HG02840 (cell line): ENCODE measurements at regions not wholly inside any gene's neighbourhood (a gene's known extent, or its start where the extent isn't known, plus 50 kb on each side); places are given as distances from the start of the nearest gene placed in this dataset.
"Not testable (repeated sequence)": the region's sequence is repeated elsewhere in the genome, so short reads cannot be mapped to it uniquely, and the experiment has no call there.

ENCODE experiments used
- ATAC-seq: cut with Tn5 transposase; IDR thresholded peaks from one replicate; pipeline ENCODE4 v1.9.1; 2021; ENCODE audit warnings: mild to moderate bottlenecking, moderate library complexity, moderate number of reproducible peaks; ENCODE audit not compliant: unreplicated experiment, low FRiP score

GRCh38 chr3:5666455-5666854 lies 478.9 kb downstream of the EDEM1 start:
- ATAC-seq = no peak

- no peak for ATAC-seq
These were observed 486.0 kb downstream of the EDEM1 start for GRCh38 chr3:5673521-5673920.

GRCh38 chr3:5675319-5675718 lies 487.8 kb downstream of the EDEM1 start:
- no peak for ATAC-seq

- ATAC-seq = no peak
These were observed 490.0 kb downstream of the EDEM1 start for GRCh38 chr3:5677555-5677954.

- ATAC-seq = no peak
These were observed 490.7 kb downstream of the EDEM1 start for GRCh38 chr3:5678248-5678647.

GRCh38 chr3:5678844-5679243 lies 491.3 kb downstream of the EDEM1 start:
- no peak for ATAC-seq

- ATAC-seq = no peak
These were observed 499.7 kb downstream of the EDEM1 start for GRCh38 chr3:5687230-5687629.

GRCh38 chr3:5690490-5690889 lies 503.0 kb downstream of the EDEM1 start:
- no peak for ATAC-seq

GRCh38 chr3:5690904-5691532 lies 503.5 kb downstream of the EDEM1 start:
- ATAC-seq = no peak

GRCh38 chr3:5692446-5692845 lies 504.9 kb downstream of the EDEM1 start:
- ATAC-seq = no peak

- no peak for ATAC-seq
These were observed 506.8 kb downstream of the EDEM1 start for GRCh38 chr3:5694266-5694665.

GRCh38 chr3:5698851-5699250 lies 511.3 kb downstream of the EDEM1 start:
- no peak for ATAC-seq

GRCh38 chr3:5699313-5699712 lies 511.8 kb downstream of the EDEM1 start:
- no peak for ATAC-seq

GRCh38 chr3:5699811-5700210 lies 512.3 kb downstream of the EDEM1 start:
- ATAC-seq = no peak

- ATAC-seq = not testable (repeated sequence)
These were observed 513.5 kb downstream of the EDEM1 start for GRCh38 chr3:5701005-5701404.

GRCh38 chr3:5707794-5708193 lies 520.3 kb downstream of the EDEM1 start:
- ATAC-seq = no peak

- no peak for ATAC-seq
These were observed 522.2 kb downstream of the EDEM1 start for GRCh38 chr3:5709714-5710113.

GRCh38 chr3:5710718-5711117 lies 523.2 kb downstream of the EDEM1 start:
- no peak for ATAC-seq

- no peak for ATAC-seq
These were observed 529.7 kb downstream of the EDEM1 start for GRCh38 chr3:5717254-5717653.

GRCh38 chr3:5719668-5720067 lies 532.2 kb downstream of the EDEM1 start:
- not testable (repeated sequence) for ATAC-seq

- no peak for ATAC-seq
These were observed 538.3 kb downstream of the EDEM1 start for GRCh38 chr3:5725801-5726200.

GRCh38 chr3:5726621-5727020 lies 539.1 kb downstream of the EDEM1 start:
- ATAC-seq = no peak
